Erythroblast (primary cell): ENCODE measurements at regions not wholly inside any gene's neighbourhood (a gene's known extent, or its start where the extent isn't known, plus 50 kb on each side); places are given as distances from the start of the nearest gene placed in this dataset.

Experiments
- DNase-seq, 2 experiments: peaks; one replicate each; lab custom pipeline; 2025; lab: John Stamatoyannopoulos, UW
- GATA1 ChIP-seq: IDR thresholded peaks from 2 replicates; pipeline ENCODE4 v1.6.1; 2011; ENCODE audit warnings: low read depth, mild to moderate bottlenecking, control low read depth, low read length, moderate library complexity
- POLR2A ChIP-seq: IDR thresholded peaks from 2 replicates; pipeline ENCODE4 v1.6.1; 2011; ENCODE audit warnings: mild to moderate bottlenecking, low read length

DNA sequence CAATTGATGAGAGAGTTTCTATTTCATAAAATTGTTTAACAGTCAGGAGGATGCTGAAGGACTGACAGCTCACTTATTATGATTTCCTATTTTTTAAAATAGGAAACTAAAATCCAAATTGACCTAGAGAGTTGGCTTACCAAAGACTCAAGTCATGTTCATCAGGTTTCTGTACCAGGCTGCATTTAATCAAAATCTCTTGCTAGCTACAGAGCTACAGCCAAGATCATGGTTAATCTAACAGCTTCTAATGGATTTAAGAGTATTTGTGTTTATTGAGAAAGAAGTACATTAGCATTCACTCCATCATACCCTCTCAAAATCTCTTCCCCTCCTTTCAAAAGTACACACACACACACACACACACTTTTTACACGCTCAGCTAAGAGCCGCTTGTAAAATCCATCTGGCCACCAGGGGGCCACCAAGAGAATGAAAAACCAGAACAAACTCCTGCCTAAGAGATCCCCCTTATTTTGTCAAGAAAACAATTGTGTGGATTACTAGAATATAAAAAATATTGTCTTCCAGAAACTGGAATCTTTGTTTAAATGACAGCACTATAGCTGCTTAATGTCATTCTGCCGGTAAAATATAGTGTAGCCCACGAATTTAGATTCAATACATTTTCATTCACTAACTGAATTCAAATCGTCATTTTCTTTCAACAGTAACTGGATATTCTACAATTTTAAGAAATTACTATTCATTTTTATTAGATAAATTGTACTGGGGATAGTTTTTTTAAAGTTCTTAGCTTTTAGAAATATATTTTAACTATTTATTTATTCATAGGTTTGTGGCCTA, 334.0 kb downstream of the BTG1 start:
- DNase-seq: peak; percentile 50 to 75
- TF ChIP-seq GATA1 (no peak), POLR2A (no peak)

DNA sequence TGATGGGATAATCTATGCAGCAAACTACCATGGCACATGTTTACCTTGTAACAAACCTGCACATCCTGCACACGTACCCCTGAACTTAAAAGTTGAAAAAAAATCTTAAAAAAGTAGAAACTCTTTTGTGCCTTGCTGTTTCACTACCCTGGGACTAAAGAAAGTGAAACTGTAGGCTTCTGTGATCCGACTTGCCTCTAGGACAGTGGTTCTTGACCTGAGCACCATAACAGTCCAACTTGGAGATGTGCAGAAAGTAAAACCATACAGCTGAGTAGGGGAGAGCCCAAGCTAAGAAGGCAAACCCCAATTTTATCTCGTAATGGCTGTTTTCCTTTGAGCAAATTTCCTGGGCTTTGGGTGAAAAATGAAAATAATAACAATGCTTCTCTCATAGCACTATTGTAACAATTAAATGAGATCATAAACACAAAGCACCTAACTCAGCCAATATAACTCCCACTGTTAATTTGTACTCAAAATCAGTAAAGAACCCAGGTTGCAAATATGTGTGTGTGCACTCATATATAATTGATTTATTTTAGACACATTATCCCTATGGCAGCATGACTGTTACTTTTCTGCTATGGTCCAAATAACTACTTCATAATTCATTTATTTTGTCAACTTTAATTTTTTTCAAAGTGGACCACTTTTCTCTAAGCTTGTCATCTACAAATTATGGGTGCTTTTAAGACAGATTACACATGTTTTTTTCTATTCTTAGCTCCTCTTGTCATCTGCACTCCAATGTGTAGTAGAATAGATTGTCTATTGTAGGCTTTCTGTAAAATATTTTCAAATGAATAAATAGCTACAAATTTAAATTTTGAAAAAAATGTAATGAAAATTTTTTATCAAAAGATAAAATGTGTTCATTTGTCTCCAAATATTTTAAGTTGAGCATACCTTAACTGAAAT, 334.9 kb downstream of the BTG1 start:
- DNase-seq: no peak
- no peak for TF ChIP-seq GATA1
- TF ChIP-seq POLR2A: no peak

DNA sequence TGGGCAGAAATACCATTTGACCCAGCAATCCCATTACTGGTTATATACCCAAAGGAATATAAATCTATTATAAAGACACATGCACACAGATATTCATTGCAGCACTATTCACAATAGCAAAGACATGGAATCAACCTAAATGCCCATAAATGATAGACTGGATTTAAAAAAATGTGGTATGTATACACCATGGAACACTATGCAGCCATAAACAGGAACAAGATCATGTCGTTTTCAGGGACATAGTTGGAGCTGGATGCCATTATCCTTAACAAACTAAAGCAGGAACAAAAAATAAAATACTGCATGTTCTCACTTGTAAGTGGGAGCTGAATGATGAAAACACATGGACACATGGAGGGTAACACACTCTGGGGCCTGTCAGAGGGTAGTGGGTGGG, 335.6 kb downstream of the BTG1 start:
- no peak for DNase-seq

DNA sequence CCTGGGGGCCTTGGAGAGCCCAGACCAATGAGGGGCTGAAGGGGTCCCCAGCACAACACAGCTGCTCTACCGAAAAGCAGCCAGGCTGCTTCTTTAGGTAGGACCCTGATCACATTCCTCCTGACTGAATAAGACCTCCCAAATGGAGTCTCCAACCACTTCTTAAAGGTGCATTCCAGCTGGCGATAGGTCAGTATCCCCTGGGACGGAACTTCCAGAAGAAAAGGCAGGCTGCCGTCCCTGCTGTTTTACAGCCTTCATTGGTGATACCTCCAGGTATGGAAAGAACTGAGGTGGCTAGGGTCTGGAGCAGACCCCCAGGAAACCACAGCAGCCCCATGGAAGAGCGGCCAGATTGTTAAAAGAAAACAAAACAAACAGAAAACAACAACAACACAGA, 340.6 kb downstream of the BTG1 start:
- TF ChIP-seq GATA1 (no peak), POLR2A (no peak)
- DNase-seq: no peak

More for the DNA sequence above, 335.6 kb downstream of the BTG1 start:
- TF ChIP-seq GATA1: no peak
- no peak for TF ChIP-seq POLR2A

DNA sequence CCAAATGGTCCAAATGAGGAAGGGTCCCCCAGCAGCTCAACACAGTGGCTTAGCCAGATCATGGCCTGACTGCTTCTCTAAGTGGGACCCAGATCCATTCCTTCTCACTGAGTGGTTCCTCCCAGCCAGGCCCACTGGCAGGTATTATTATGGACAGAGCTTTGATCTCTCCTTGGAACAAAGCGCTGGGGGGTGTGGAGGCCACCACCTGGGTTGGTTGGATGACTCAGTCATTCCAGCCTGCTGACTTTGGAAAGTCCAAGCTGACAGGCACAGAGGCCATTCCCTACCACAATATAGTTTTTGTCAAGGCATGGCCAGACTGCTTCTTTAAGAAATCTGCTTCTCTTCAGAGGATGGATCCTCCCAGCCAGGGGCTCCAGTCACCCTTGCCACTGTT, 341.1 kb downstream of the BTG1 start:
- no peak for DNase-seq

DNA sequence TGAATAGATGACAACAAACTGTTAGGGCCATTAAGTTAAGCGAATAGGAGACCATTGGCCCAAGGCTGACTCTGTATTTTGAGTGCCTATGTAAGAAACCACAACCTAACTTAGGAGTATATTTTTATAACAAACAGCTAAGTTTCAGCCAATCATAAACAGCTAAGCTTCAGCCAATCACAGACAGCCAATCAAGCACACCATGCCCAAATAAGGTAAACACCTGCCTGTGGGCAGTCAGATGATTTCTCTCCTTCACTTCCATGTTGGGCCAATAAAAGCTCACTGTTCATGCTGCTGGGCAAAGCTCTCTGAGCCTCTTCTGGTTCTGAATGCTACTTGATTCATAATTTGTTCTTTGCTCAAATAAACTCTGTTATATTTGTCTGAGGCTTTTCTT, 344.6 kb downstream of the BTG1 start:
- no peak for TF ChIP-seq GATA1
- no peak for DNase-seq

More for the DNA sequence above, 341.1 kb downstream of the BTG1 start:
- no peak for TF ChIP-seq POLR2A
- no peak for TF ChIP-seq GATA1

DNA sequence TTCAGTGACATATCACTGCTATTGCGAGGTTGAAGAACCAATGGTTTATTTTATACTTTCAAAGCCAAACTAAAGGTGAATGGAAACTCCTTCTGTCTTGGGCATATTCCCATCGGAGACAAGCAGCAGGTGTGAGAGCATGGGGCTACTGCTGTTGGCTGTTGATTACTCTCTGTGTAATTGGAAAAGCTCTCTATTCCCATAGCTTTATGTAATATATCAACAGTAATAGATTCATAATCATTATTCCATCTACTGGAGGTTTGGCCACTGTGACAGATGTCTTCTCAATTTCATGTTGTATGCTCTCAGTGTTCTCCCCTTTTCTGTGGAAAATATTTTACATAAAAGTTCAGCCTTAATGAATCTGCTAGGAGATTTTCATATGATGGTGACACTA, 352.0 kb downstream of the BTG1 start:
- no peak for DNase-seq
- TF ChIP-seq POLR2A: no peak
- TF ChIP-seq GATA1: no peak

DNA sequence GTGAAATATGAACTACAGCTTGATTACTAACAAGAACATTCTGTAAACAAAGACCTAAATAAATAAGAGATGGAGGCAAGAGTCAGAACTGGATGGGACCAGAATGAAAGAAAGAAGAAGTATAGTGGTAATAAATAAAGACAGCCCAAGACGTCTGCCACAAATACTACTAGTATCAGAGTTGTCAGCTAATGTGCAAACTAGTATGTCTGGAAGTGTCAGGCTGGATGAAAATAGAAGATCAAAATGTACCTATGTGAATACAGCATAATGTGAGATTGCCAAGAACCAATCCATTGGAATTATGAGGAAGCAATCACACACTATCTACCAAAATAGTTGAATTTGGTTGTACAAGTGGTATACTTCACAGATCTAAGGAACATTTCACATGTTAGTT, 353.0 kb downstream of the BTG1 start:
- DNase-seq: no peak
- TF ChIP-seq POLR2A: no peak

DNA sequence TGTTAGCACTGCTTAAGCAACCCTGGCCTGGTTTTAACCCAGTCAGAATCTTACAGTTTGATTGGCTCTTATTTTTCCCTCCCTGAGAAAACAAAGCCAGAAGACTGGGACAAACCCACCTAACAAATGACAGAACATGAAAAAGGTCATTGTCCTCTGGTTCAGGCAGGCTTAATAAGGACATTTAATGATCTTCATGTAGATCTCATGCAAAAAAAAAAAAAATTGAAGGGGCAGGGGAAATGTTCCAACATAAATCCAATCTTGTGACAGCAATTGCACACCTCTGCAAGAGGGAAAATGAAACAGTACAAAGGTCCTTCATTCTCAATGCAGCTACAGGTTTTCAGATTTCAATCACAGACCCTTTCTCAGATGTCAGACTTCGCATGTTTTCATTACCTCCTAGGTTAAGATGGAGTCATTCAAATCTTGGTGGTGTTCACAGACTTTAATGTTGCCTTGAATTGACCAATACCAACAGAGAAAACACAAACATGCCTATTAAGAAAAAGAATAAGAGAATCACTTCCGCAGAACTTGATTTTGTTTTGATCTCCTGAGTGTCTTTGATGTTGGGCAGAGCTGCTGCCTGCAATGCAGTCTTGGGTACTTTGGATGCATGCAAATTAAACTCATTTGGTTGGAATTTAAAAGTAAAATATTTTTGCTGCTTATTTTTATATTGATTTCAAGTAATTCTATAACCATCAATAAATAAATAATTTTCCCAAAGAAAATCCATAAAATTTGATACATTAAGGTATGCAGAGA, 359.0 kb downstream of the BTG1 start:
- TF ChIP-seq POLR2A: no peak
- no peak for TF ChIP-seq GATA1
- DNase-seq: no peak

DNA sequence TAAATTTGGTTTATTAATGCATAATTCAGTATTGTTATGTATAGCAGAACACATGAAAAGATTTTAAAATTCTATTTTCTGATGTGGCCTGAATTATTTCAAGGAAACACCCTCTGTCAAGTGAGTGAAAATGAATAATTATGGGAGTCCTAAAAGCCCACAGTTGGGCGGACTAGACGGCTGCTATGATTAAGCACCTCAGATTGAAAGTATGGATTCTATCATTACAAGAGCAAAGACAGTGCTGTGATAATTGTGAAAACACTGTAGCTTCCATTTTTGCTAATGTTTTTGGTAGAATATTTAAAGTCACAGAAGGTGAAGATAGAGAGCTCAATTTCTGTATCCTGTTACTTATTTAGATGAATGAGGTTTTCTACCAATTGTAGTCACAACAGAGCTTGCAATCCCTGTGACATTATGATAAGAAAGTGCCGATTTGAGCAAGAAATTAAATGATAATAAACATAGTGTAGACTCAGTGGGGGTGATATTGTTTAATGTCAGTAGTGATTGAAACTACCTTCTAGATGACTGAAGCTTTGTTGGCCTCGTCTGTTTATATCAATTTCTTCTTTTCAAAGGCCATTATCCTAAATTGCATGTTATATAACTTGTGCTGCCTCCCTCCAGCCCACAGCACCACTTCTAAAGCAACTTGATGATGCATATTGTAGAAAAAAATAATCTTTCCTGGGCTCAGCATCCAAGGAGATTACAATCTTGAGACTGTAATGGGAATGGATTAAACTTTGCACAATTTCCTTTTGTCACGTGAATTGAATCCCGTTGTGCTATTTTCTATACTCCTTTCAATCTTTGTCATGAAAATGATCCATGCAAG, 359.8 kb downstream of the BTG1 start:
- no peak for DNase-seq
- TF ChIP-seq POLR2A (no peak), GATA1 (no peak)

DNA sequence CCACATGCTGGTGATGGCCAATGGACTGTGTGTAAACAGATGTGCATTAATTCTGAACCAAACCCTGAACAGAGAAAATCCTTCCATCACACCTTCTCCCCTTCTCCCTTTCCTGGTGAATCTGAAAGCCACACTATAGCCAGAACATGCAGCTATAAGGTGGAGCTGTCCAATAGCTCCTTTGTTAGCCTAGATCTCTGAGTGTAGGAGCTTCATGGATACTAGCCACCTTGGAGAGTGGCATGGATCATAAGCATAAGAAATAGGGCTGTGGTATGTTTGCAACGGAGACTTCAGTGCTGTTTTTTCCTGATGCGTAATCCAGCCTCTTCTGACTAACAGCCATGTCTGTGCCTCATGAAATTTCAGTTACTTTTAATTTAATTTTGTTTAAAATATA, 364.5 kb downstream of the BTG1 start:
- TF ChIP-seq POLR2A (no peak), GATA1 (no peak)
- DNase-seq: no peak

DNA sequence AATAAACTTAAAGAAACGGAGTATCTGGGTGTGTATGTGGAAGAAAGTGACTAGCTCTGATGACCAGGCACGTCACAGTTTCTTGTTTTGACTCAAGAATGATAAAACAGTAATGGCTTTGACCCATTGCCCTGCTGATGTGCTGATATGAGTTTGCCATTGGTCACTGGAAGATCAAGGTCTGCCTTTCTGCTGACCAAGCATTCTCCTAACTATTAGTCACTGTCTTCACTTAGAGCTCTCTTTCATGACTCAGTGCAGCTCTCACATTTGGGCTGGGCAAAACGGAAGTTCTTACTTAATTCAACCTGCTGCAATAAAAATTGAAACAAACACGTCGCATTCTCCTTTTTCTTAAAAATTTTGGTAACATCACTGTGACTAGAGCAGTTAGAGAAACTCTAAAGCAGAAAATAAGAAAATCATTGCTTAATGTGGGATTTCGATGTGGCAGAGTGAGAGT, 366.7 kb downstream of the BTG1 start:
- no peak for TF ChIP-seq POLR2A
- no peak for TF ChIP-seq GATA1
- peak; percentile 2 to 21 for DNase-seq

DNA sequence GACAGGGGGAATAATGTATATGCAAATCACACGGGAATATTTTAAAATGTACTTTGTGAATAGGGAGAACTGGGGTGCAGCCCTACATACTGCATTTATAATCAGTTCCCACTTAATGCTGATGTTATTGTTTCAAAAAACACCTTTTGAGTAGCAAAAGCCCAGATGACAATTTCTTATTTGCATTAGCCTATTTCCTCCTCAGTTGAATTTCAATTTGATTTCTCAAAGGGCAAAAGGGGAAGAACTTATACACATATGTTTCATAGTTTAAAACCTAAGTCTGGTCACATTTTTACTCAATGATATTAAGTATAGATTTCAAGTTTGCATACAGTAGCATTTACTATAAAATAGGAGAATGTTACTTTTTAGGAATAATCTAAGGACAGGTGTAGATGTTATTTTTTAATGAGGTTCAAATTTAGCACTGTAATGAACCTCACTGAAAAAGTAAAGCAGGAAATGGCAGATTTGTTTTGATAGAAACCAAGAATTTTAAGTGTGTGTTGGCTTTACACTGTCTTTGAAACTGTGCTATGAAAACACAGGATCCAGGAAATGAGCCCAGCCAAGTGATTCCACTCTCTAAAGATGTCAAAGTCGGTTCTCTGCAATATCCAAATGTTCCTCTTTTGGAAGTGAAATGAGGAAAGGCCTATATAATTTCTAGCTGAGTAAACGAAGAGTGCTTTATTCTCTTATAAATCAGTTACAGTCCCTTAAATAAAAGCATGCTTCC, 367.4 kb downstream of the BTG1 start:
- TF ChIP-seq POLR2A (no peak), GATA1 (no peak)
- DNase-seq: no peak
